H9 (cell line): ENCODE measurements at regions not wholly inside any gene's neighbourhood (a gene's known extent, or its start where the extent isn't known, plus 50 kb on each side); places are given as distances from the start of the nearest gene placed in this dataset.

Experiments
- DNase-seq: peaks from one replicate; pipeline ENCODE4 v3.0.0-alpha.2; 2017
- H2AFZ ChIP-seq: one replicate; pipeline ENCODE4 v1.6.1; 2013; ENCODE audit warnings: mild to moderate bottlenecking, low read length, control low read depth, moderate library complexity
- H2AK5ac ChIP-seq: 2 replicates; pipeline ENCODE4 v1.6.1; 2013; ENCODE audit warnings: low read length, control low read depth, mixed read lengths; ENCODE audit not compliant: insufficient read length
- H2BK120ac ChIP-seq: one replicate; pipeline ENCODE4 v1.6.1; 2013; ENCODE audit warnings: low read depth, mild to moderate bottlenecking, low read length, control low read depth, inconsistent platforms; ENCODE audit not compliant: poor library complexity, severe bottlenecking
- H2BK12ac ChIP-seq: 2 replicates; pipeline ENCODE4 v1.6.1; 2013; ENCODE audit warnings: low read length, control low read depth, mixed read lengths, low read depth; ENCODE audit not compliant: insufficient read length
- H2BK15ac ChIP-seq: 2 replicates; pipeline ENCODE4 v1.6.1; 2013; ENCODE audit warnings: low read depth, low read length, control low read depth
- H2BK20ac ChIP-seq: one replicate; pipeline ENCODE4 v1.6.1; 2013; ENCODE audit warnings: low read depth, mild to moderate bottlenecking, low read length, control low read depth, inconsistent platforms; ENCODE audit not compliant: poor library complexity, severe bottlenecking
- H2BK5ac ChIP-seq: 2 replicates; pipeline ENCODE4 v1.6.1; 2013; ENCODE audit warnings: low read length, control low read depth, mixed read lengths; ENCODE audit not compliant: insufficient read length
- H3K14ac ChIP-seq: 2 replicates; pipeline ENCODE4 v1.6.1; 2013; ENCODE audit warnings: low read length, control low read depth; ENCODE audit not compliant: insufficient read depth
- H3K18ac ChIP-seq: 2 replicates; pipeline ENCODE4 v1.6.1; 2013; ENCODE audit warnings: low read depth, mild to moderate bottlenecking, mixed read lengths, low read length, control low read depth; ENCODE audit not compliant: insufficient read length
- H3K23ac ChIP-seq: 2 replicates; pipeline ENCODE4 v1.6.1; 2013; ENCODE audit warnings: low read length, control low read depth, mixed read lengths, low read depth; ENCODE audit not compliant: insufficient read length
- H3K23me2 ChIP-seq: 2 replicates; pipeline ENCODE4 v1.6.1; 2013; ENCODE audit warnings: low read depth, mild to moderate bottlenecking, mixed read lengths, low read length, control low read depth; ENCODE audit not compliant: insufficient read length, poor library complexity, severe bottlenecking
- H3K27ac ChIP-seq: 2 replicates; pipeline ENCODE4 v1.5.1; 2013; ENCODE audit warnings: low read length, control low read depth, mixed read lengths, low read depth; ENCODE audit not compliant: insufficient read length
- H3K27me3 ChIP-seq: 2 replicates; pipeline ENCODE4 v1.6.1; 2013; ENCODE audit warnings: low read length, control low read depth, inconsistent platforms; ENCODE audit not compliant: insufficient read depth
- H3K4ac ChIP-seq: 2 replicates; pipeline ENCODE4 v1.6.1; 2013; ENCODE audit warnings: low read depth, mild to moderate bottlenecking, control low read depth, inconsistent platforms, low read length, moderate library complexity
- H3K4me1 ChIP-seq: 2 replicates; pipeline ENCODE4 v1.6.1; 2013; ENCODE audit warnings: low read length, control low read depth, inconsistent platforms; ENCODE audit not compliant: insufficient read depth
- H3K4me2 ChIP-seq: 2 replicates; pipeline ENCODE4 v1.6.1; 2013; ENCODE audit warnings: low read length, control low read depth, mixed read lengths; ENCODE audit not compliant: insufficient read length, insufficient read depth
- H3K56ac ChIP-seq: 2 replicates; pipeline ENCODE4 v1.6.1; 2013; ENCODE audit warnings: low read depth, mild to moderate bottlenecking, mixed read lengths, low read length, control low read depth; ENCODE audit not compliant: insufficient read length
- H3K79me1 ChIP-seq: 2 replicates; pipeline ENCODE4 v1.6.1; 2013; ENCODE audit warnings: low read depth, mild to moderate bottlenecking, moderate library complexity, low read length, control low read depth, inconsistent platforms; ENCODE audit not compliant: insufficient read depth, poor library complexity, severe bottlenecking
- H3K79me2 ChIP-seq: 2 replicates; pipeline ENCODE4 v1.6.1; 2013; ENCODE audit warnings: low read length, control low read depth, inconsistent platforms; ENCODE audit not compliant: insufficient read depth
- H3K9ac ChIP-seq: 2 replicates; pipeline ENCODE4 v1.6.1; 2013; ENCODE audit warnings: low read length, control low read depth, mixed read lengths; ENCODE audit not compliant: insufficient read length; ENCODE audit errors: extremely low read depth
- H3K9me3 ChIP-seq: one replicate; pipeline ENCODE4 v1.6.1; 2013; ENCODE audit warnings: low read depth, low read length, inconsistent platforms; ENCODE audit not compliant: control insufficient read depth
- H3T11ph ChIP-seq: one replicate; pipeline ENCODE4 v1.6.1; 2013; ENCODE audit warnings: mild to moderate bottlenecking, low read length, control low read depth, inconsistent platforms
- H4K20me1 ChIP-seq: one replicate; pipeline ENCODE4 v1.6.1; 2013; ENCODE audit not compliant: control insufficient read depth, insufficient read length, insufficient read depth
- H4K5ac ChIP-seq: 2 replicates; pipeline ENCODE4 v1.6.1; 2013; ENCODE audit warnings: low read depth, mild to moderate bottlenecking, mixed read lengths, low read length, control low read depth; ENCODE audit not compliant: insufficient read length
- H4K8ac ChIP-seq: replicated peaks from 2 replicates; pipeline ENCODE4 v1.6.1; 2013; ENCODE audit warnings: low read length, control low read depth, mixed read lengths, low read depth; ENCODE audit not compliant: insufficient read length
- H4K91ac ChIP-seq: 2 replicates; pipeline ENCODE4 v1.6.1; 2013; ENCODE audit warnings: low read depth, mild to moderate bottlenecking, moderate library complexity, mixed read lengths, low read length, control low read depth; ENCODE audit not compliant: insufficient read length
- H3K27ac Mint-ChIP-seq, 3 experiments: 2 replicates in 2 of 3; 3 replicates in 1 of 3; pipeline ENCODE4 v1.8.0; 2020 to 2021; ENCODE audit warnings: mixed read lengths in 3 of 3, mild to moderate bottlenecking in 1 of 3, moderate library complexity in 1 of 3
- H3K27me3 Mint-ChIP-seq: 2 replicates; pipeline ENCODE4 v1.8.0; 2021; ENCODE audit warnings: low read depth, mild to moderate bottlenecking, moderate library complexity, mixed read lengths
- H3K36me3 Mint-ChIP-seq, 3 experiments: 2 replicates in 2 of 3; 3 replicates in 1 of 3; pipeline ENCODE4 v1.8.0; 2020 to 2021; ENCODE audit warnings: low read depth in 3 of 3, mixed read lengths in 3 of 3; ENCODE audit not compliant: insufficient read depth in 1 of 3
- H3K4me1 Mint-ChIP-seq, 2 experiments: 2 replicates each; pipeline ENCODE4 v1.8.0; 2020; ENCODE audit warnings: mixed read lengths in 2 of 2
- H3K4me3 Mint-ChIP-seq, 2 experiments: 2 replicates in 1 of 2; 3 replicates in 1 of 2; pipeline ENCODE4 v1.8.0; 2020 to 2021; ENCODE audit warnings: mild to moderate bottlenecking in 2 of 2, mixed read lengths in 2 of 2, moderate library complexity in 1 of 2
- H3K9me3 Mint-ChIP-seq, 2 experiments: 2 replicates in 1 of 2; 3 replicates in 1 of 2; pipeline ENCODE4 v1.8.0; 2020; ENCODE audit warnings: mild to moderate bottlenecking in 2 of 2, mixed read lengths in 2 of 2, moderate library complexity in 1 of 2
- WGBS: extraction: QIAGEN DNeasy Blood & Tissue Kit; methylation state at CpG from one replicate; pipeline ENCODE4 v1.1.7; 2013; ENCODE audit warnings: missing lambda C conversion rate, low lambda C conversion rate, mixed read lengths; ENCODE audit not compliant: insufficient read length; ENCODE audit errors: extremely low coverage; 5-methylcytosine and 5-hydroxymethylcytosine counted together
- TF ChIP-seq, protein P1 (sequence below): fragments of 200-600 bp; sonication (generic); conservative IDR thresholded peaks from 3 replicates; pipeline ENCODE4 v1.8.0; 2021; ENCODE audit warnings: antibody characterized with exemption, mild to moderate bottlenecking

DNA sequence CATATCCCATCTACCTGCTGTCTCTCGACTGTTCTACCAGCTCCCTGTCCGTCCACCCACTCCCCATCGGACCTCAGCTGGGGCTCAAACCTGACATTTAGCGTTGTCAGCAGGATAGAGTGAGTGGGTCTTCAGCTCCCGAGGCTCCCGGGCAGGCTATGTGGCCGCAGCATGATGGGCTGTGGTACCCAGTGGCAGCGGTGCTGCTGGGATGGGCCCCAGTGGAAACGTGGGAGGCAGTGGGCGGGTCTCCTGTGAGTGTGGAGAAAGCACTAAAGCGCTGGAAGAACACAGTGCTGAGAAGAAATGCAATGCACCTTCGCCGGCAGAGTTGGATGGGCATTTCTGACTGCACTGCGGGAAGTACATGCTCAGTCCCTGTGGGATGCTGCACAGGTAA, 204.8 kb upstream of the SYT4 start:
- H2BK15ac ChIP-seq: no peak overlapping the region
- no peak overlapping the region for H3K4ac ChIP-seq
- TF ChIP-seq, protein P1, sequence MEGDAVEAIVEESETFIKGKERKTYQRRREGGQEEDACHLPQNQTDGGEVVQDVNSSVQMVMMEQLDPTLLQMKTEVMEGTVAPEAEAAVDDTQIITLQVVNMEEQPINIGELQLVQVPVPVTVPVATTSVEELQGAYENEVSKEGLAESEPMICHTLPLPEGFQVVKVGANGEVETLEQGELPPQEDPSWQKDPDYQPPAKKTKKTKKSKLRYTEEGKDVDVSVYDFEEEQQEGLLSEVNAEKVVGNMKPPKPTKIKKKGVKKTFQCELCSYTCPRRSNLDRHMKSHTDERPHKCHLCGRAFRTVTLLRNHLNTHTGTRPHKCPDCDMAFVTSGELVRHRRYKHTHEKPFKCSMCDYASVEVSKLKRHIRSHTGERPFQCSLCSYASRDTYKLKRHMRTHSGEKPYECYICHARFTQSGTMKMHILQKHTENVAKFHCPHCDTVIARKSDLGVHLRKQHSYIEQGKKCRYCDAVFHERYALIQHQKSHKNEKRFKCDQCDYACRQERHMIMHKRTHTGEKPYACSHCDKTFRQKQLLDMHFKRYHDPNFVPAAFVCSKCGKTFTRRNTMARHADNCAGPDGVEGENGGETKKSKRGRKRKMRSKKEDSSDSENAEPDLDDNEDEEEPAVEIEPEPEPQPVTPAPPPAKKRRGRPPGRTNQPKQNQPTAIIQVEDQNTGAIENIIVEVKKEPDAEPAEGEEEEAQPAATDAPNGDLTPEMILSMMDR: no peak
- no peak overlapping the region for H4K5ac ChIP-seq
- no peaks in the 10 kb centered on the region for H3K23me2 ChIP-seq
- H3K18ac ChIP-seq: no peak overlapping the region
- no peak overlapping the region for H2AFZ ChIP-seq
- no peak overlapping the region for H4K8ac ChIP-seq
- H3K9me3 ChIP-seq: peaks cover 26% of the 10 kb centered on the region
- H3K9me3 Mint-ChIP-seq: peaks cover 26 to 28% of the 10 kb centered on the region in 2 experiments
- no peaks in the 10 kb centered on the region for H3K4me1 Mint-ChIP-seq
- no peak overlapping the region for H2BK120ac ChIP-seq
- H3K9ac ChIP-seq: no peak overlapping the region
- H3T11ph ChIP-seq: no peak overlapping the region
- H4K20me1 ChIP-seq: no peaks in the 10 kb centered on the region
- H4K91ac ChIP-seq: no peak overlapping the region
- H3K27me3 Mint-ChIP-seq: no peaks in the 10 kb centered on the region; the same call in 1 of the 2 replicates
- H3K14ac ChIP-seq: no peak overlapping the region
- no peak overlapping the region for H3K4me2 ChIP-seq
- H3K4me1 ChIP-seq: no peaks in the 10 kb centered on the region
- H3K79me2 ChIP-seq: no peaks in the 10 kb centered on the region
- H3K56ac ChIP-seq: no peak overlapping the region
- DNase-seq: no peak
- no peak overlapping the region for H3K23ac ChIP-seq
- no peak overlapping the region for H2BK5ac ChIP-seq
- H3K27ac Mint-ChIP-seq: no peak overlapping the region
- H3K4me3 Mint-ChIP-seq: no peak overlapping the region
- no peak overlapping the region for H2BK12ac ChIP-seq
- no peaks in the 10 kb centered on the region for H3K79me1 ChIP-seq
- no peak overlapping the region for H3K27ac ChIP-seq
- H2BK20ac ChIP-seq: no peak overlapping the region
- H3K27me3 ChIP-seq: no peaks in the 10 kb centered on the region; the same call in 1 of the 2 replicates
- no peak overlapping the region for H2AK5ac ChIP-seq
- peaks cover 6 to 26% (median 18%) of the 10 kb centered on the region in 3 experiments for H3K36me3 Mint-ChIP-seq
- no CpG with 5 or more reads among the region's 14 CpGs for WGBS
